NCI-H1105 (cell line): ENCODE measurements at regions not wholly inside any gene's neighbourhood (a gene's known extent, or its start where the extent isn't known, plus 50 kb on each side); places are given as distances from the start of the nearest gene placed in this dataset.

ENCODE experiments used
- DNase-seq: peaks from one replicate; lab custom pipeline; 2025; lab: John Stamatoyannopoulos, UW

DNA sequence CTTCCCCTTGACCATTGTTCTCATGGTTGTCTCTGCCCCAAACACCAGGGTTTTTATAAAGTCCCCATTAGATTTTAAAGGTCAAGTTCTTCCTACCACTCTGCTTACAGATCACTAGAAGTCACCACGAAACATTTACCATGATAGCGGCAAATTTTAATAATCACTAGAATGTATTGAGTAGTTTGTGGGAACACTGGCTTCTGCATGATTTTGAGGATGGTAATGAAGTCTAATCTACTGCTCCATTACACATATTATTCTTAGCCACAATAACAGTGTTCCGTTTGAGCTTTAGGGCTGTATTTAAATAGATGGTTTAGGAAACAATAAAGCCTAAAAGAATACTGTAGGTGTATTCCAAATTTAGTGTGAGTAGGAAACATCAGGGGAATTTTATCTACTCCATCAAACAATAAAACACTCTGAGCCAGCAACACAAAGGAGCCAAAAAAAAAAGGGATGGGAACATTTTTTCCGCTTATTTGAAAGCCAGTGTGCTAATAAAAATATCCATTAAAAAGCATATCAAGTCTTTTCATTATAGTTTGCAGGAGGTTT is 49.7 kb downstream of the KLF12 start:
- no peak for DNase-seq

DNA sequence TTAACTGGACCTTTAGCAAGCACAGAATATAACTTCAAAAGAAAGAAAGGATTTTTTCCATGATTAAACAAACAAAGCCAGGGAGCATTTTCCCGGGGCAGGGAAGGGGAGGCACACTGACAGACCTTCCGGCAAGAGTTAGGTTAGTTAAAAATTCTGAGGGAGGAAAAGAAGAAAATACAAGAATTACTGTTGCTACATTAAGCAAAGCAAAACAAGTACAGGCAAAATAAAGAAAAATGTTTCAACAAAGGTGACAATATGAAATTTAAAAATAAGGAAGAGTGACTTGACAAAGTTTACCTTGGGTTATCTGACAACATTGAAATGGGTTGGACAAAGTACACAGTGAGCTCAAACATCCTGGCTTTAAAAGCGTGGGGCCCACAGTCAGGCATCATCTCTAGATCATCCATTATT is 51.5 kb downstream of the KLF12 start:
- no peak for DNase-seq

DNA sequence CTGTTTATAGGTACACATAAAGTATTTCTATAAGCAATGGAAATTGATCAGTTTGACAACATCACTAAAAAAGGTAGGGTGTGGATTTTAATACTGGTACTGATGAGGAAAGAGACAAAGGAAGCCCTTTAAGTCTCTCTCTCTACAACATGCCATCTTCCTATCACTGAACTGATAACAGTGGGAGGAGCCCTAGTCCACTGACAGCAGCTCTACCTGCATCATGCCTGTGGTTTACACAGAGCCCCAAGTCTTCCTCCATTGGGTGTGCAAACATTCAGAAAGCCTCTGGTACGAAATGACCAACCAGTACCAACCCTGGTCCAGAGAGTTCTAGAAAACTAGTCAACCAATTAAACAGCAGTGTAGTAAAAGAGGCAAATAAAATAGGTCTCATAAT is 53.4 kb downstream of the KLF12 start:
- DNase-seq, result no peak

DNA sequence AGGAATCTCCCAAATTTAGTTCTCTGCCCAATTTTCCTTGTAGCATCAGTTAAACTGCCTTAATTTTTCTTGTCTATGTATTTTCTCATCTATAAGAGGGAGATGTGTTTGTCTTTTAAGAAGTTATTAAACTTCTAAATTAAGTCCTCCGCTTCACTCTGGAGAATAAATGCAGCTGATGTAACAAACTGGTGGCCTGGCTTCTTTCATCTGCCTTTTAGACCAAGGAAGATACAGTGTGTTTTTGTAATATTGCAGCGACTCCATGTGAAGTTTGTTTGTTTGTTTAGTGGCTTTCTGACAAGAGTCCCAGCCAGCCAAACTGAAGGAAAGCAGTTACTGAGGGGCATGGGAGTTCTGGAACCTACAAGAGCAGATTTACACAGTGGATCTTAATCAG is 56.4 kb downstream of the KLF12 start:
- no peak for DNase-seq

DNA sequence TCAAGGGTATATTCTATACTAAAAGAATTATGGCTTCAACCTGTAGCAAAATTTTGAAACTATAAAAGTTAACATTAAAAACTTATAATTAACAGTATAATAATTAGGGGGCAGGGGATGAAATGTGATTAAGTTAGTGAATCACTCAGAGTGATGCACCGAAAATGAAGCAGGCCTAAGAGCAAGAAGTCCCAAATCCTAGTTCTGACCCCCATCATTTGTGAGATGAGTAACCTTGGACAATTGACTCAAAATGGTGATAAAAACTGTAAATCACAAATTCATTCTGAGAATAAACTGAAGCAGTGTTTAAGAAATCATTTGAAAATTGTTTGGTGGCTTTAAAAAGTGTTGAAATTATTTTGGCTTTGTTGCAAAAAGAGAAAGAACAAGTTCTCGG is 56.8 kb downstream of the KLF12 start:
- no peak for DNase-seq

DNA sequence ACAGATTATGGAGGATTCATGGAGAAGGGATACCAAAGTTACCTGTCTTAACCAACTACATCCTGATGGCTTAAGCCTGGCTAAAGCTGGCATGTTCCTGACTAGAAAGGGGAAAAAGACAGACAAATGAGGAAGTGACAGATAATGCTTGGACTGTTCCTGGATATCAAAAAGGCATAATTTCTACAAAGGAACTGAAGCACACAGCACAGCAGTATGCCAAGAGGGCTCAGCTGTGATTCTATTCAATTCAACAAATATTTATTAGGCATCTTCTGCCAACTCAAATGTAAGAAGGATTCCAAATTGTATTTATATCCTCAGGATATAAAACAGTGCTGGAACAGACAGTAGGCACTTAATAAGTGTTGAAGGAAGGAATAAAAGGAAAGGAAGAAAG is 59.5 kb downstream of the KLF12 start:
- DNase-seq, result no peak

DNA sequence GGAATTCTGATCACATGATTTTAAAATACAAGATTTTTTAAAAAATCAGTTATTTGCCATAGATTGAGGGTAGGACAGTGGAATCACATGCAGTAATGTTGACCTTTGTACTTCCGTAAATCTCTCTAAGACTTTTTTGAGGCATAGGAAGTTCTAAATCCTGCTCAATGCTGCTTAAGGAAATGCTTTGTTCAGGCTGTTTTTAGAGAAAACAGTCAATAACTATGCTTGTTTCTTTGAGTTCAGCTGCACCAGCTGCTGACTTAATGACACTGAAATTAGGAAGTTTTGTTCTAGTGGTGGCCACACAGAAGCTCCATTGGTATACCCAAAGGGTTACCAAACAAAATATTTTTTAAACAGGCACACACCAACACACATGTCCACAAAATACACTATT is 60.9 kb downstream of the KLF12 start:
- no peak for DNase-seq

DNA sequence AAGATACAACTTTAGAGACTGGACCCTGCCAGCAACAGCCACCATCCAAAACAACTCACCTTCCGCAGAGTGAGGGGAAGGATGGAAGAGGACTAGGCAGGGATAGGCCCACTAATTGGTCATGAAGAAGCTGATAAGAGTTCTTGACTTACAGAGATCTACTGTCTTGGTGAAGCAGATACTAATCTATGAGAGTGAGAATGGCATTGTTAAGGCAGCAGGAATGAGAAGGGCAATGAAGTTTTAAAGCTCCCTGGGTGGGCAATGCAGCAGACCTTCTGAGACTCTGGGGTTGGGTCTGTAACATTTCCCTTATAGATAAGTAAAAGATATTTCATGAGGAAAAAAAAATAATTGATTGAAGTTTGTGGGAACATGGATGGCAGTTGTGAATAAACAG is 63.7 kb downstream of the KLF12 start:
- DNase-seq, result no peak

DNA sequence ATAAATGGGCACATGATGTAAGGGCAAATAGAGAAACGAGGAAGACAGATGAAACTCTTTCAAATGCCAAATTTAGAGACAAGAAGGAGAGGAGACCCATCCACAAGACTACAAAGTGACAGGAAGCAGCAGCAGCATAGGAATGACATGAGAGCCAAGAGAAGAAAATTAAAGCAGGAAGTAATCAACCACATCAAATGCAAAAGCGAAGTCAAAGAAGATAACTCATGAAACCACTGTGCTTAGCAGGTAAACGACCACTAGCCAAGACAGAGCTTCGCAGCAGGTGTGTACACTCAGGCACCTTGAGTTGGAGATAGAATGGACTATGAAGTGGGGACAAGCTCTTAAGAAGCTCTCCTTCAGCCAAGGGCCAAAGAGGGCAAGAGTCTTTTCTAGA is 64.1 kb downstream of the KLF12 start:
- no peak for DNase-seq

DNA sequence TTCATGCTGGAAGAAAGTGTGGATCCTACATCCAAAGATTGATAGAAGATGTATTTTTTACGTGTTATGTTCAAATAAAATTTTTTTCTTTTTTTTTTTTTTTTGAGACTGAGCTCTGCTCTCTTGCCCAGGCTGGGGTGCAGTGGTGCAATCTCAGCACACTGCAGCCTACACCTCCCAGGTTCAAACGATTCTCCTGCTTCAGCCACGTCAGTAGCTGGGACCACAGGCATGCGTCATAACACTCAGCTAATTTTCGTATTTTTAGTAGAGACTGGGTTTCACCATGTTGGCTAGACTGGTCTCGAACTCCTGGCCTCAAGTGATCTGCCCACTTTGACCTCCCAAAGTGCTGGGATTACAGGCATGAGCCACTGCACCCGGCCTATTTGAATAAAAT is 65.7 kb downstream of the KLF12 start:
- no peak for DNase-seq

DNA sequence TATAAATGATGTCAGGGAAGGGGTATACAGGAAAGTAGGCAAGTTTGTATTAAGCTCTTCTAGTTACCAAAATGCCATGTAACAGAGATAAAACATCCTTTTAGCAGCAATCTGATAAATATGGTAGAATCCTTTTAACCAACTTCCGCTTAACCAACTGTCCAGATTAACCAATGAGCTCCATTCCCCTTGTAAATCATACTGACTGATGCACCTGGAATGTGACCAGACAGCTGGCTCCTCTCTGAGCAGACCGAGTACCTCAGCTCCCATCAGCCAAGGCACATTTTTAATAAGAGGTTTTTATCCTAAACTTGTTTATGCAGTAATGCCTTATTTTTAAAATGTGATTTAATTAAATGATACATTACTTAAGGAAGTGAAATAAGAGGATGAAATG is 66.4 kb downstream of the KLF12 start:
- no peak for DNase-seq

DNA sequence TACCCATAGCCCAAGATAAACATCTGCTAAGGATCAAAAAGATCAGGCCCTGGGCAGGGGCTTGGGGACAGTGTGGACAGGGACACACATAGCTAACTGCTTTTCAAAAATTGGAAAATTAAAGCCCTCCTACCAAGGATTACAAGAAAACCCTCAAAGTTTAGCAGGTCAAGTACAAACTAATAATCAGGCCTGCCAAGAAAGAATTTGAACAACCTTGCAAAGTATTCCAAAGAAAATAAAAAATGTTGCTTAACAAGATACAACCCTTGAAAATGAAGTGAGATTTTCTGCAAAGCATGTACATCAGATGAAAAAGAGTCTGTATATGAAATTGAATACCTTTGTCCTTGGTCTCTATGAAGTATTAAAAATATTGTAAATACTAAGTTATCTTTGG is 67.3 kb downstream of the KLF12 start:
- DNase-seq, result no peak

DNA sequence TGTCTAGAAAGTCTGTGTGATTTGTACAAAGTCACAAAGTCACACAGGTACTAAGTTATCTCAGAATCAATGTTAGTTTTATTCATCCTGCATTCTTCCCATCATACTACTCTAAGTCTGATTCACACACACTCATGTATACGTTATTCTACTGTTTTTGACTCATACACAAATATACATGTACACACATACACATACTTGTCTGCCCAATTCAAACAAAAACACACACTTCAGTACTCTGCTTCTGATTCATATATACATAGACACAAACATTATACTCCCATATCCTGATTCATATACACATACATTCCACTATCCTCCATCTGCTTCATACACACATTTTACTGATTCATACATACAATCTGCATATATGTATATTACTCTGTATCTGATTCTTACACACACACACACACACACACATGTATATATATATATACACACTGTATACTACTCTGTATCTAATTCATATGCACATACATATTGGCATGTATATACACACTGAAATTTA is 69.3 kb downstream of the KLF12 start:
- no peak for DNase-seq

DNA sequence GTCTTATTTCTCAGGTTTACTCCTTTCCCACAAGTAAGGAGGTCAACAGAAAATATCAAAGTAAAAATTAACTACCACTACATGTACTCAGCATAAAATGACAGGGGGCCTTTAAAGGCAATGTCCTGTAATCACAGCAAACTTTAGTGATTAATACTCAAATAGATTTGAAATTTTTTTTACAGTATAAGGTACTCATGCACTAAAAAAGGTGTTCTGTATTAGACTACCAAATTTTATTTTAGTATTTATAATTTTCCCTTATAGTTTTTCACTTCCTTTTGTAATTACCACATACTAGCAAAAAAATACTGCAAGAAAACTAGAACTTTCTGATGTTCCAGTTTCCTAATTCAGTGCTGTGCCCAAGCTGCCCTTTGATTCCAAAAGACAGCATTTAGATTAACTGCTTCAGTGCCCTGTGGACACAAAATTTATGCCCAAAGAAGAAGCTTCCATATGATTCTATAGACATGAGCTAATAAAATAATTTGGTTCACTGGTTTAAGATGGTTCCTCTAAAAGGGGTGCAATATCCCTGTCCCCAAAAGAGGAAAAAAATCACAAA is 70.6 kb downstream of the KLF12 start:
- DNase-seq, result no peak

DNA sequence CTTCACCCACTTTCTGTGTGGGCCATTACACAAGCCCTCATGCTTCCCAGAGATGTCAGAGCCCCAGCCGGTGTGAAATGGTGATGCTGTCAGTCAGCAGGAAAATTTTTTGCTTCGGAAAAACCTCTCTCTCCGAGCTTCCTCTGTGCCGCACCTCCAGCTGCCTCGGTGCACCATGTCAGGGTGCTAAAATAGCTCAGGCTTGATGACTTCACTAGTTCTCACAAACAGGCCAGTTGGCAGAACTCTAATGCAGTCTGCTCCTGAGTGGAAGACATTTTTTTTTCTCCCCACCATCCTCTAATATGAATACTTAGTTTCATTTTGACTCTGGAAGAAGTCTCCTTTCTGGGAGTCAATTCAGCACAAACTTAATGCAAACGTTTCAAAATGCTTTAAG is 71.3 kb downstream of the KLF12 start:
- DNase-seq, result no peak

DNA sequence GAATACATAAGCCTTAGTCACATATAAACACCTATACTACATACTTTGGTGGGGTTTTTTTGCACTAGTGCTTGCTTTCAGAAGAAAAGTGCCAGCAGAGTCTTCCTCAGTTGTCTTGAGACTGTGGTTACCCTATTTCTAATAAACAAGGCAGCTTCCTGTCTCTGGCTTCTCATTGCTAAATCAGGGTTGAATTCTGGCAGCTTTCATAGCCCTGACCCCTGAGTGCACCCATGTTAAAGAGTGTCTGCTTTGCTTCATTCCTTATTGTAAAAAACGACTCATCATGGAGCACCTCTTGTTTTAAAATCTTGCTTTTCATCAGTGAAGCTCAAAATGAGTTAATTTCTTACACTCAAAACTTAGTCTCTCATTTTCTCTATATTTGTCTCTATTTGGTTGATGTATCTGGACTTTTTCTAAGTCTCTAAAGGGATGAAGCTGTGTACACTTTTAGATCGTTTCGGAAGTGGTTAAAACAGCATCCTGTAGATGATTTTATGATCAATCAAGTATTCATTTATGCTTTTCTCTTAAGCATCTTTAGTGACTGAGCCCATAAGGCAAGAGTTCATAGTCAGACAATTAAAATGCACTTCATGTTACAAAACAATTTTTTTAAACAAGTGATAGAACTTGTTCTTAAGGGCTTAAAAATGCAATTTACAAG is 72.1 kb downstream of the KLF12 start:
- no peak for DNase-seq

DNA sequence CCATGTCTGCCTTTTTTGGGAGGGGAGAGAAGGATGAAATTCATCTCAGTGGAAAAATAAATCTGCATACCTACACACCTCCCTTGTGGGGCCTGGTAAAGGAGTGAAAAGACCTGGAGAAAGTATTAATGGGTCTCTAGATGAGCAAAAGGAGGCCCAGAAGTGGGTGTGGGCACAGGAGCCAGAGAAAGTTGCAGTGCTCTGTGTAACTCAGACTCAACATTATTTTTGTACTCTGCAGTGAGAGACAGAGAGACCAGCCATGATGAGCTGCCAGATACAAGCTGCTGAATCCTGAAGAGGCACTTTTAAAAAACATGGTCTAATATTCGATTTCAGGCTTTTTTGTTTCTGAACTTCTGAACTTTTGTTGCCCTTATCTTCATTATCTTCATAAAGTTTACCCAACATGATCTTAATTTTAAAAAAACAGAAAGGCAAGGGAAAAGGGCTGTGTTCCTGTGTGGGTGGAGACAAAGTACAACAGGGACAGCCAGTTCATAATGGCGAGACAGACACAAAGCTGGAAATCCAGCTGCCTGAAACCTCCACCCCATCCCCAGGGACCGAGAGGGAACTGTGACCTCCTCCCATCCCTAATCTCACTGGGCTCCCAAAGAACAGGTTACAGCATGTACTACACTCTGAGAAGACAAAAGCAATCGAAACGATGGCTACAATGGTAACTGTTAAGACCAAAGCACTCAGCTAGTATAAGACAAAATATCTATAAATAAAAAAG is 77.2 kb downstream of the KLF12 start:
- peak; percentile 32 for DNase-seq

DNA sequence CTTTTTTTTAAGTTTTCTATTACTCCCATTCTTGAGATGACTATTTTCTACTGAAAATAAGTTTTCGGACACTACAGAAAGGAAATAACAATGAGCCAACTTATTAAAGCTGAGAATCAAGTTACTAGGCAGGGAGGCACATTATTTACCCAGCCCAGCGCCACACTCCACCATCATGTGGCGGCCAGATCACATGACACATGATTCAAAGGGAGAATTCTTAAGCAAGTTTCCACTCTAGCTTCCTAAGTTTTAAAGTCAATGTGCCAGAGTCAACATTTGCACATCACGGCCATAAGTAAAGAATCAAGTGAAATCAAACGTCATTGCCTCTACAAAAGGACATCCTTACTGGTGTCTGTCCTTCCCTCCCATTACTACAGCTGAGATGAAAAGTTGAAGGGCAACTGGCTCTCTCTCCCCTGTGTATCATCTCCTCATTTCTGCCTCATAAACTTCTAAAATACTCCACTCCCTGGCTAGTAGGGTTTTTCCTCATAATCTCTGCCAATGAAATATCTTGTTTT is 81.7 kb downstream of the KLF12 start:
- no peak for DNase-seq

DNA sequence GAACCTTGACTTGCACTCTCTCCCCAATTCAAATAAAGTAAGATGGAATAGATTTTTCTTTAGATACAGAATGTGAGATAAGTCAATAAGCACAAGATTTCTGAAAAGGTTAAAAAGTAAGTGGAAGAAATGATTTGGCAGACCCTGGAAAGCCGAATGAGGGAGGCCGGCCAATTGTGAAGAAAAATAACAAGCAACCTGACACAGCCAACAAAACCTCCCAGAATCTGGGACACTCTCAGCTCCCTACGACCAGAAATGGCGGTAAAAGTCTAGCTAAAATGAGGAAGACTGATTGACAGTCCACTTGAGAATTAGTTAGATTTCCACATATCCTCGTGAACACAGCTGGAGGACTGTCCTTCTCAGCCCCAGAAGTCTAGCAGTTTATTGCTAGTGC is 85.4 kb downstream of the KLF12 start:
- DNase-seq, result no peak

DNA sequence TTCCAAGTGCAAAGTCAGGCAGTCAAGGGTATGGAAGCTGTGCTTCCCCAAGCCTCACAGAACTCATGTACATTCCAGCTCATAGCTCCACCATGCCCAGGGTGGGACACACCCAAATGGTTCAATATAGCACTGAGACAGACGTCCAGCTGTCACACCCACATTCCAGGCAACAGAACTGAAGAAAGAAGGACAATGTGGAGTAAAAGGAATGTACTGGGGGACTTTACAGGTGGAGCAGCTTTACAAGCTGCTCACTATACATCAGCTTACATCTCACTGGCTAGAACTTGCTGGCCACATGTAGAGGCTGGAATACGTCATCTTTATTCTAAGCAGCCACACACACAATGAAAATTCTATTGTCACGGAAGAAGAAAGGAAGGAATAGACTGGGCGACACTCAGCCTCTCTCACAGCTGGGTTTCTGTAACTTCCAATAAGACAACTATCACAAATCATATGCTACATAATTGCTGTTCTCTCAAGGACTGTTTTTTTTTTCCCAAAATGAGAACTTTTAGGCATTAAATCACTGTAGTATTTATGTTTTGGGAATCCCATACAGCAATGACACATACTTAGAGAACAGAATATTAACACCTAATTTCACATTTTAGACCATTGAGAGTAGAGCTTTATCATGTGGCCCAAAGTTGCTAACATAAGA is 86.1 kb downstream of the KLF12 start:
- DNase-seq, result no peak

DNA sequence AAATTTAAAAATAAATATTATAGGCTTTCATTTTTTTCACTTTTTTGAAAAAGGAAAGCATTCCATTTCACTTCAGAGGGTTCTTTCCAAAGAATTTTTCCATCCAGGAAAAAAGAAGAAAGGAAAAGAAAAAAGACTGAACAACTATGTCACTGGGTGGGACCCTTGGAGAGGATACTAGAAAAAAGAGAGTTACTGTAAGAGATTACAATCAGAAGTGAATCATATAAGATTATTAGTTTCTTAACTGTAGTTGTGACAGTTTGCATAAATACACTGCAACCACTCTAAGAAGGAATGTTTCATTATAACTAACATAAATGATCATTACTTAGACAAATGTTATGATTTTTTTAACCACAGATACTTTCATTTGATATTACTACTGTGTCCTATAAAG is 87.8 kb downstream of the KLF12 start:
- no peak for DNase-seq

DNA sequence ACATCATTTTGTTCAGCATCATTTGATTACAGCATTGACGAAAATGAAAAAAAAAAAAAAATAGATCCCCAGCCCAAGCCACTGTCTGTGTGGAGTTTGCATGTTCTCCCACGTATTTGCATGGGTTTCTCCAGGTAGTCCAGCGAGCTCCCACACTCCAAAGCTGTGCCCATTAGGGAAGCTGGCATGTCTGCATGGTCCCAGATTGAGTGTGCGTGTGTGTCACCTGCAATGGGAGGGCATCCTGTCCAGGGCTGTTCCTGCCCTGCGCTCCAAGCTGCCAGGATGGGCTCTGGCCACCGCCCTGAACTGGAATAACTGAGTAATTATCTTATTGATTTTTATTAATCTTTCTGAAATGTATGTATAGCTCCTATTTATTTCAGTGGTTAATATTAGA is 88.6 kb downstream of the KLF12 start:
- DNase-seq, result no peak
